ENCODE measurements at regions not wholly inside any gene's neighbourhood (a gene's known extent, or its start where the extent isn't known, plus 50 kb on each side); places are given as distances from the start of the nearest gene placed in this dataset.
"Not testable (repeated sequence)": the region's sequence is repeated elsewhere in the genome, so short reads cannot be mapped to it uniquely, and the experiment has no call there.

- DNase-seq: not testable (repeated sequence)
Measured at GRCh38 chr1:66424530-66424929, 109.4 kb upstream of the SGIP1 start.

- DNase-seq: no peak
Measured at GRCh38 chr1:66426239-66426853, 107.6 kb upstream of the SGIP1 start.

DNA sequence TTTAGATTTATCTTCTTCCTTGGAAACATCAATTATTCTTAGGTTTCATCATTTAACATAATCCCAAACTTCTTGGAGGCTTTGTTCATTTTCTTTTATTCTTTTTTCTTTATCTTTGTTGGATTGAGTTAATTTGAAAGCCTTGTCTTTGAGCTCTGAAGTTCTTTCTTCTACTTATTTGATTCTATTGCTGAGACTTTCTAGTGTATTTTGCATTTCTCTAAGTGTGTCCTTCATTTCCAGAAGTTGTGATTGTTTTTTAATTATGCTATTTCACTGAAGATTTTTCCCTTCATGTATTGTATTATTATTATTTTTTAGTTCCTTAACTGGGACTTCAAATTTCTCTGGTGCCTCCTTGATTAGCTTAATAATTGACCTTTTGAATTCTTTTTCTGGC, 103.1 kb upstream of the SGIP1 start:
- DNase-seq: not testable (repeated sequence)

DNA sequence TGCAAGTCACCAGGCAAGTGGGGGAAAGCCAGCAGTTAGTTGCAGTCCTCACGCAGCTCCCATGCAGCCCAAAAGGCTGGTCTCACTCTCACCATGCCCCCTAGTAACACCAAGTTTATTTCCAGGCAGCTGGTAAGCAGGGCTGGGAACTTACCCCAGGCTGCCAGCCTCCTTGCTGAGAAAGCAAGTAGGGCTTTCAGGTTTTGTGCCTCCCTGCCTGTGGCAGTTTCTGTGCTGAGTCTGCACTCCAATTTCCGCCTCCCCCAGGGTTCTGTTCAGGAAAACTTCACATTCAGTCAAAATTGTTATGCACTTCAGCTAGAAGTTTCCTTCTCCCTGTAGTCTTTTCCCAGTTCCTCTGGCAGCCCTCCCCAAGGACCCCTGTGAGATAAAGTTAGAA, 102.0 kb upstream of the SGIP1 start:
- DNase-seq: no peak

DNA sequence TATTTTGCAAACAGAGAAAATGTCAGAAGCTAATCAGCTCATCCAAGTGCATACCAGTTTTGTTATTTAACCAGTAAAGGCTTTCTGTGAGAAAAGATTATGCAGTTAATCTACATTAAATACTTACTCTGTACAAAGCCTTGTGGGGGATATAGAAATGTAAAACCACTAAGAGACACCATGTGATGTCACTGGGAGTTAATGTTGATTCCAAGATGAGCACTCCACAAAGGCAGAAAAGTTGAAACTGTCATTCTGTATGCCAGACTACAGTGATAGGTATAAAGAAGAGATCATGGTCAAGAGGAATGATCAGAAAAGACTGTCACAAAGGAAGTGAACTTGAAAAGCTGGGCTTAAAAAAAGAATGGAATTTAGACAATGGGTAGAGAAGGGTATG, 100.3 kb upstream of the SGIP1 start:
- no peak for DNase-seq

- no peak for DNase-seq
Measured at GRCh38 chr1:66434096-66434495, 99.9 kb upstream of the SGIP1 start.

GRCh38 chr1:66435541-66435940, 98.4 kb upstream of the SGIP1 start:
- no peak for DNase-seq

DNA sequence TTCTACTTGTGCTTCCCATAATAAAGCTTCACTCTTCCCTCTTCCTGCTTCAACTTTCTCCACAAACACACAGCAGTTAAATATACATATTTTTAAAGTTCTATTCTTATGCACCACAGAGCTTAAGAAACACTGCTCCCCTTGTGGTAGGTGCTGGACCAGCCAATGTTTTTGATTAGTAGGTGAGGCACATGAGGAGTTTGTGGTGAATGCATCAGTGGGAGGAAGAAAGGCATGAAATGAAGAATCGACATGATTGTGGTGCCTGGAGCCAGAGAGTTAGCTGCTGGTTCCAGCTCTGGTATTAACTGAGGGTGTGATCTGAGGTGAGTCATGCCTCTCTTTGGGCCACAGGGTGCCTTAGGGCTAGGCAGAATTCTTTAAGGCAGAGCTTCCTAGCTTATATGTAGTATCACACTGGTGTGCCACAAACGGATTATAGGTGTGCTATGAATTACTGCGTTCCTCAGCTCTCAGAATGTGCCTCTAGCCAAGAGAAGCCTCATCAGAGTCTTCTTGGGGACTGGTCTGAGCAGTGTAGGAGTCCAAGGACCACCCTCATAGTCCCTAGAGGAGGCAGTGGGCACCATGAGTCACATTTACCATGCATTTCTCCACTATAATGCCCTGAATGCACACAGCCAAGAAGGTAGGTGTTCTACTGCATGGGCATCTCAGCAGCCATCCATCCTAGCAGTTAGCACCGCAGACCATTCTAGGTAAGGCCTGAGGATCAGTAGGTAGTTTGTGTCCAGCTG, 97.4 kb upstream of the SGIP1 start:
- DNase-seq: no peak

- no peak for DNase-seq
Measured at GRCh38 chr1:66437136-66437401, 96.9 kb upstream of the SGIP1 start.

DNA sequence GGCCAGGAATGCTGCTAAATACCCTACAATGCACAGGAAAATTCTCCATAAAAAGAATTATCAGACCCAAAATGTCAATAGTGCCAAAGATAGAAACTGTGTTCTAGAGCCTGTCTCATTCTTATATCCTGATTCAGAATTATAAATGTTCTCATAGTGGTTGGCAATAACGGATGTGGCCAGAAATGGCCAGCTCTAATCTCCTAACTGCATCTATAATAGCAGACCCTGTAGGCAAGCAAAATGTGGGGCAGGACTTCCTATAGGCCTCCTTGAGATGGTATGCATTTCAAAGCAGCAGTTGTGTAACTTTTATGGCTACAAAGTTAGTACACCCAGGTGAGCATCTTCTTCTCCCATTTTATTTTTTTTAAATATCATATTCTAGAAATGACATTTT, 95.9 kb upstream of the SGIP1 start:
- no peak for DNase-seq

- no peak for DNase-seq
Measured at GRCh38 chr1:66438501-66438900, 95.5 kb upstream of the SGIP1 start.

GRCh38 chr1:66439031-66439740, 94.8 kb upstream of the SGIP1 start:
- no peak for DNase-seq

DNA sequence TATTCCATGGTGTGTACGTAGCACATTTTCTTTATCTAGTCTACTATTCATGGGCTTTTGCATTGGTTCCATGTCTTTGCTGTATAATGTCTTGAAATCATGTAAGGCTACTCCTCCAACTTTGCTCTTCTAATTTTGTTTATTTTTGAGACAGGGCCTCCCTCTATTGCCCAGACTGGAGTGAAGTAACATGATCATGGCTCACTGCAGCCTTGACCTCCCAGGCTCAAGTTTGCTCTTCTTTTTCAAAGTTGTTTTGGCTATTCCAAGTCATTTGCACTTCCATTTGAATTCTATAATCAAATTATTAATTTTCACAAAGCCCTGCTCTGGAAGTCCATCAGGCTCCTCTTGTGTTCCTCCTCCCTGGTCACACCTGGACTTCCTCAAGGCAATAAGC, 90.2 kb upstream of the SGIP1 start:
- no peak for DNase-seq

DNA sequence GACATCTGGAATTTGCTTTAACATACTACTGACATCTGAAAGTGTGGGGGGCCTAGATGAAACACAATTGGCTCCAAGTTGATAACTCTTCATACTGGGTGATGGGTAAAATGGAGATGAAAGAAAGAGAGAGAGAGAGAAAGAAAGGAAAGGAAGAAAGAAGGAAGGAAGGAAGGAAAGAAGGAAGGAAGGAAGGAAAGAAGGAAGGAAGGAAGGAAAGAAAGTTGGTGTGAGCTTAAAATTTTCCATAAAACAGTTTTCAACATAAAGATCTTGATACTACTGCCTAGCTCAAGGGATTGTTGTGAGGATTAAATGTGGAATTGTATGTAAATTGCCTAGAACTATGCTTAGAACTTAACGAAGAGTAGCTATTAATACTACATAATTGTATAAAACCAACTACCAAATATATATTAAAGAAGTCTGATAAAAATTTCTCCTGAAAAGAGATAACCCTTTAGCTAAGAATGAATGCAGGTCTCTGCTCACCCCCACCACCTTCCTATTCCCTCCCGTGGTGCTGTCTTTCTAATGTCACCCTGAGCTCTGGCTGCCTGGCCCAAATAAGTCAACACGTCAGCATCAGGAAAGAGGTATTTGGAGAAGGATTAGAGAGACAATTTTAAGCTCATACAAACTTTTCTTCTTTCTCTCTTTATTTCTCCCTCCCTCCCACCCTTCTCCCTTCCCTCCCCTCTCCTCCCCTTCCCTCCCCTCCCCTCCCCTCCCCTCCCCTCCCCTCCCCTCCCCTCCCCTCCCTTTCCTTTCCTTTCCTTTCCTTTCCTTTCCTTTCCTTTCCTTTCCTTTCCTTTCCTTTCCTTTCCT, 89.3 kb upstream of the SGIP1 start:
- no peak for DNase-seq

DNA sequence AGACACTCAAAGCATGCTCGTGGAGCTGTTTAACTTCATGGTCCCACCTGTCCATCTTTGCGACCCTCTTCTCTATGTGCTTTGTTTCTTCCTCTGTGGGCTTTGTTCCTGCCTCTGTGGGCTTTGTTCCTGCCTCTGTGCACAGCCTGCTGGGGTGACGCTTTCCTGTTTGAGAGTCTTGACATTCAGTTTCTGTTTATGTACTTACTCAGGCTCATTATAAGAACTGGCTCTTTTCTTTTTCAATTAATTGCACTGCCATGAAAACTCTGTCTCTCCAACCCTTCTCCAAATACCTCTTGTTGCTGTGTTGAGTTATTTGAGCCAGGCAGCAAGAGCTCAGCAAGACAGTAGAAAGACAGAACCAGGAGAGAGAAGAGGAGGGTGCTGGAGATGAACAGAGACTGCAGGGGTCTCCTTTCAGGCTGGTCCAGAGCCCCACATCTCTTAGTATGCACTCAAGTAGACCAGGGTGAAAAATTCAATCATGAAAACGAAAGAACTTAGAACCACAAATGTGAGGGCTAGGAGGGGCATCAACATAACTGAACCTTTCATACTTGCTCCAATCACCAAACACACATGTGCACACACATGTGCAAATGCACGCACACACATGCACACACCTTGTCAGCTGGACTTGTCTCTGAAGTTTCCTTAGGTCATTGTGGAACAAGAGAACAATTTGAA, 88.3 kb upstream of the SGIP1 start:
- peak; percentile 20 for DNase-seq

GRCh38 chr1:66446261-66447001, 87.5 kb upstream of the SGIP1 start:
- peak; percentile 74 for DNase-seq

DNA sequence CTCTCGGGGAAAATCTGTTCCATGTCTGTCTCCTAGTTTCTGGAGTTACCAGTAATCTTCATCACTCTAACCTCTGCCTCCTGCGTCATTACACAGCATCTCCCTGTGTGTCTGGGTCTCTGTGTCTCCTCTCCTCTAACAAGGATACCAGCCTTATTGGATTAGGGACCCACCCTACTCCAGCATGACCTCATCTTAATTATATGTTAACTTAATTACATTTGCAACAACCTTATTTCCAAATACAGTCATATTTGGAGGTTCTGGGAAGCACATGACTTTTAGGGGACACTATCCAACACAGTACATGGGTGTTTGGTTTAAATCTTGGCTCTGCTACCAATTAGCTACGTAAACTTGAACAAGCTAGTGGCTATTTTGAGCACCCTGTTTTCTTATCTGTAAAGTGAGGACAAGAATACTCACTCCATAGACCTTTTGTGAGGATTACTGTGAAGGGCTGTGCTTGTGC, 83.9 kb upstream of the SGIP1 start:
- DNase-seq: no peak

GRCh38 chr1:66450847-66451246, 83.1 kb upstream of the SGIP1 start:
- DNase-seq: no peak

DNA sequence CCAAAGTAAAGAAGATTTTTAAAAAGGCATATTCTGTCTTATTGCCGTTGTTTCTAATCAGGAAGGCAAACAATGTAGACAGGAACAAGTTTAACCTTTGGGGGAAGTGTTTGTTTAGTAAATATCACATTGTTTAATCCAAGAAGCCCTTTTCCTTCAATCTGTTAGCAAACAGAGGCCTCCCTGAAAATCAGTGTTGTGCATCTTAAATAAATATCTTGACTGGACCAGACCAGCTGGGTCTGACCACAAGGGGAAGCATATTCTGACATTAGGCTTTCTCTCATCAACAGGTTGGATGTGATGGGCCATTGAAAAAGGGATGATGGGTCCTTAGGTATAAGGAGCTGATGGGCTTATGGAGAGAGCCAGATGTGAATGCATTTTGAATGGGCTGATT, 81.8 kb upstream of the SGIP1 start:
- no peak for DNase-seq

GRCh38 chr1:66452982-66453381, 81.0 kb upstream of the SGIP1 start:
- no peak for DNase-seq

DNA sequence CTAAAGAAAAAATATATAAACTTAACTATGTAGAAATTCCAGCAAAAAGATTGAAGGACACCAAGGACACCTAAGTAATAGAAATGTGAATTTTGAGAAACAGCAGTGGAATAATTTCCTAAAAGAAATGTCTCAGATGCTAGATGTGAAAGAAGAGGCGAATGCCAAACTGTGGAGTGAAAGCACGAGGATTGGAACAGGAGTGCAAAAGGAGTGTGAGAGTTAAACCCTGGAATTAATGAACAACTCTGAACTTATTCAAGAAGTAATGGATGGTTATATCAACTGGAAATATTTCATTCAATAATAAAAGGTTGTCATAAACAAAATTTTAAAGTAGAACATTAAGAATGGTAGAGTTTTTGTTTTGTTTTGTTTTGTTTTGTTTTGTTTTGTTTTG, 78.5 kb upstream of the SGIP1 start:
- DNase-seq: no peak

GRCh38 chr1:66460776-66461175, 73.2 kb upstream of the SGIP1 start:
- no peak for DNase-seq

Data from hindlimb muscle (tissue), 1 donor.